Panc1 (cell line): ENCODE measurements at regions not wholly inside any gene's neighbourhood (a gene's known extent, or its start where the extent isn't known, plus 50 kb on each side); places are given as distances from the start of the nearest gene placed in this dataset.

ENCODE experiments used
- ATAC-seq: fragments of 200-7000 bp; cut with Tn5 transposase; 2 replicates; pipeline ENCODE4 v1.9.1; 2020; ENCODE audit warnings: mild to moderate bottlenecking, moderate library complexity
- BruUV-seq: library from RNA; stranded (reverse); fragments of 400-500 nt; replicated peaks from 2 replicates; lab custom pipeline; 2021; lab: Mats Ljungman, UMichigan
- CTCF ChIA-PET: fragments of 300-600 bp; sonication (Branson Sonifier 250); formaldehyde crosslinking; loops from one replicate; lab custom pipeline; 2022; ENCODE audit warnings: antibody characterized with exemption; lab: Charles Lee
- POLR2A ChIA-PET: fragments of 300-600 bp; sonication (Branson Sonifier 250); formaldehyde crosslinking; loops from one replicate; lab custom pipeline; 2022; ENCODE audit warnings: antibody characterized with exemption; lab: Charles Lee
- DNase-seq: peaks from one replicate; pipeline ENCODE4 v3.0.0-alpha.2; 2010; ENCODE audit warnings: low read depth, low spot score
- H3K27ac ChIP-seq: 2 replicates; pipeline ENCODE4 v1.5.1; 2011; ENCODE audit warnings: mild to moderate bottlenecking, low read length, inconsistent platforms
- H3K27me3 ChIP-seq: fragments of 200-500 bp; sonication (Bioruptor generic); 2 replicates; pipeline ENCODE4 v1.6.0; 2014; ENCODE audit warnings: low read length, inconsistent platforms; ENCODE audit not compliant: control insufficient read depth, insufficient read depth
- H3K36me3 ChIP-seq: fragments of 200-500 bp; sonication (Bioruptor generic); 2 replicates; pipeline ENCODE4 v1.5.1; 2014; ENCODE audit warnings: inconsistent platforms, mild to moderate bottlenecking, low read length, moderate library complexity; ENCODE audit not compliant: control insufficient read depth, insufficient read depth
- H3K4me1 ChIP-seq: 2 replicates; pipeline ENCODE4 v1.5.1; 2011; ENCODE audit warnings: inconsistent platforms, mild to moderate bottlenecking, low read length, moderate library complexity; ENCODE audit not compliant: control insufficient read depth, insufficient read depth
- H3K4me3 ChIP-seq, 2 experiments: 2 replicates each; pipeline ENCODE4 v1.5.1; 2011 to 2012; ENCODE audit warnings: low read depth in 2 of 2, low read length in 2 of 2, mild to moderate bottlenecking in 2 of 2, inconsistent platforms in 1 of 2, moderate library complexity in 1 of 2
- H3K9me3 ChIP-seq: fragments of 200-500 bp; sonication (Bioruptor generic); 2 replicates; pipeline ENCODE4 v1.5.1; 2014; ENCODE audit warnings: low read depth, mild to moderate bottlenecking, inconsistent platforms, low read length, moderate library complexity; ENCODE audit not compliant: control insufficient read depth, insufficient read depth
- CTCF ChIP-seq: fragments of 450-650 bp; IDR thresholded peaks from 2 replicates; pipeline ENCODE4 v1.5.1; 2017; ENCODE audit warnings: mild to moderate bottlenecking
- POLR2AphosphoS5 ChIP-seq: IDR thresholded peaks from 2 replicates; pipeline ENCODE4 v1.6.1; 2012; ENCODE audit warnings: mild to moderate bottlenecking, low read depth, low read length, moderate library complexity
- SIN3A ChIP-seq: IDR thresholded peaks from 2 replicates; pipeline ENCODE4 v1.6.1; 2012; ENCODE audit warnings: low read depth, mild to moderate bottlenecking, low read length, moderate library complexity, borderline replicate concordance; ENCODE audit not compliant: insufficient read depth
- TCF7L2 ChIP-seq: IDR thresholded peaks from 2 replicates; pipeline ENCODE4 v1.6.1; 2011; ENCODE audit warnings: mild to moderate bottlenecking, low read depth, low read length, inconsistent platforms
- in situ Hi-C: cut with HindIII; loops from 2 replicates; pipeline ENCODE4 v1.10.0; 2016; ENCODE audit warnings: low sequenced_read_pairs, low pct_unique_long_range_greater_than_20kb
- intact Hi-C: fragments of 100-400 bp; cut with micrococcal nuclease; formaldehyde crosslinking; loops from one replicate; pipeline ENCODE4 v1.10.0; 2022; ENCODE audit not compliant: unreplicated experiment
- TF ChIP-seq, protein P1 (sequence below), 2 experiments: IDR thresholded peaks; 2 replicates each; pipeline ENCODE4 v1.6.1; 2011 to 2012; ENCODE audit warnings: low read depth in 2 of 2, control low read depth in 1 of 2, low read length in 1 of 2, mild to moderate bottlenecking in 1 of 2, moderate library complexity in 1 of 2; ENCODE audit not compliant: insufficient read depth in 1 of 2

DNA sequence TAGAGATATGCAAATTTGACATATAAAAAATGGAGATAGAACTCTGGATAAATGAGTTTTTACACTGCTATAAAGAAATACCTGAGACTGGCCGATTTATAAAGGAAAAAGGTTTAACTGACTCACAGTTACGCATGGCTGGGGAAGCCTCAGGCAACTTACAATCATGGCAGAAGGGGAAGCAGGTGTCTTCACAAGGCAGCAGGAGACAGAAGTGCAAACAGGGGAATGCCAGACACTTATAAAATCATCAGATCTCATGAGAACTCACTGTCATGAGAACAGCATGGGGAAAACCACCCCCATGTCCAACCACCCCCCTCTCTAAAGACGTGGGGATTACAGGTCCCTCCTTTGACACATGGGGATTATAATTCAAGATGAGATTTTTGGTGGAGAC lies 1540.2 kb upstream of the SLC39A10 start:
- intact Hi-C loops (no loop called here), in situ Hi-C loops (no loop called here)
- no TSS peak for BruUV-seq
- Histone ChIP-seq H3K27ac (no peak overlapping the region), H3K4me1 (no peaks in the 10 kb centered on the region), H3K27me3 (no peaks in the 10 kb centered on the region), H3K4me3 (no peak overlapping the region), H3K36me3 (no peaks in the 10 kb centered on the region), H3K9me3 (no peaks in the 10 kb centered on the region)
- ATAC-seq: no peak
- no peak for DNase-seq
- ChIA-PET CTCF (no interaction called here), POLR2A (no interaction called here)
- TF ChIP-seq TCF7L2 (no peak), POLR2AphosphoS5 (no peak)

GRCh38 chr2:194105358-194105757 lies 1551.7 kb upstream of the SLC39A10 start:
- no peaks in the 10 kb centered on the region for H3K4me1 ChIP-seq
- H3K4me3 ChIP-seq: no peak overlapping the region
- H3K27ac ChIP-seq: no peak overlapping the region
- CTCF ChIA-PET: no interaction called here
- in situ Hi-C loops: no loop called here
- H3K27me3 ChIP-seq: no peaks in the 10 kb centered on the region
- DNase-seq: no peak
- H3K36me3 ChIP-seq: no peaks in the 10 kb centered on the region
- intact Hi-C loops: no loop called here
- POLR2A ChIA-PET: no interaction called here
- BruUV-seq: no TSS peak
- ATAC-seq: no peak
- H3K9me3 ChIP-seq: no peaks in the 10 kb centered on the region
- TF ChIP-seq CTCF (no peak), SIN3A (no peak), POLR2AphosphoS5 (no peak), TCF7L2 (no peak)
- TF ChIP-seq, protein P1, sequence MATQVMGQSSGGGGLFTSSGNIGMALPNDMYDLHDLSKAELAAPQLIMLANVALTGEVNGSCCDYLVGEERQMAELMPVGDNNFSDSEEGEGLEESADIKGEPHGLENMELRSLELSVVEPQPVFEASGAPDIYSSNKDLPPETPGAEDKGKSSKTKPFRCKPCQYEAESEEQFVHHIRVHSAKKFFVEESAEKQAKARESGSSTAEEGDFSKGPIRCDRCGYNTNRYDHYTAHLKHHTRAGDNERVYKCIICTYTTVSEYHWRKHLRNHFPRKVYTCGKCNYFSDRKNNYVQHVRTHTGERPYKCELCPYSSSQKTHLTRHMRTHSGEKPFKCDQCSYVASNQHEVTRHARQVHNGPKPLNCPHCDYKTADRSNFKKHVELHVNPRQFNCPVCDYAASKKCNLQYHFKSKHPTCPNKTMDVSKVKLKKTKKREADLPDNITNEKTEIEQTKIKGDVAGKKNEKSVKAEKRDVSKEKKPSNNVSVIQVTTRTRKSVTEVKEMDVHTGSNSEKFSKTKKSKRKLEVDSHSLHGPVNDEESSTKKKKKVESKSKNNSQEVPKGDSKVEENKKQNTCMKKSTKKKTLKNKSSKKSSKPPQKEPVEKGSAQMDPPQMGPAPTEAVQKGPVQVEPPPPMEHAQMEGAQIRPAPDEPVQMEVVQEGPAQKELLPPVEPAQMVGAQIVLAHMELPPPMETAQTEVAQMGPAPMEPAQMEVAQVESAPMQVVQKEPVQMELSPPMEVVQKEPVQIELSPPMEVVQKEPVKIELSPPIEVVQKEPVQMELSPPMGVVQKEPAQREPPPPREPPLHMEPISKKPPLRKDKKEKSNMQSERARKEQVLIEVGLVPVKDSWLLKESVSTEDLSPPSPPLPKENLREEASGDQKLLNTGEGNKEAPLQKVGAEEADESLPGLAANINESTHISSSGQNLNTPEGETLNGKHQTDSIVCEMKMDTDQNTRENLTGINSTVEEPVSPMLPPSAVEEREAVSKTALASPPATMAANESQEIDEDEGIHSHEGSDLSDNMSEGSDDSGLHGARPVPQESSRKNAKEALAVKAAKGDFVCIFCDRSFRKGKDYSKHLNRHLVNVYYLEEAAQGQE (IDR thresholded peaks at IDR 0.05; ENCODE audit: insufficient read depth in 1 of 2, low read depth in 2 of 2, low read length in 1 of 2): no peak

DNA sequence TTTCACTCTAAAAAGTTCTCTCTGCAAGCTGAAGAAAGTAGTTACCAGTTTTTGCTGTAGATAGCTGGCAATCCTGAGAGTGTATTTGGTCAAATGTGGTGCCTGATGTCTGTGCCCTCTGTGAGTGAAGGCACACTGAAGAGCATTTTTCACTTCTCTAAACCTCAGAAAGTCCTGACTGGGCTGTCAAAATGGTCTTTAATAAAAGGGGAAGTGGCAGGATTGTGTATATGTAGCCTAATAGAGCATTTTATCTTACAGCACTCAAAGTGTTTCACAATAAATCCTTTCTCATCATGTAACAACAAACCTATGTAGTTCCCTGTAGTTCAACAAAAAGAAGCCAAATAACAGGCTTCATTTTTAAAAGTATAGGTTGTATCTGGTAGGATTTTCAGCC lies 1552.3 kb upstream of the SLC39A10 start:
- no TSS peak for BruUV-seq
- CTCF ChIA-PET: no interaction called here
- intact Hi-C loops: no loop called here
- H3K27me3 ChIP-seq: no peaks in the 10 kb centered on the region
- no peaks in the 10 kb centered on the region for H3K36me3 ChIP-seq
- POLR2A ChIA-PET: no interaction called here
- no peaks in the 10 kb centered on the region for H3K9me3 ChIP-seq
- H3K4me3 ChIP-seq: no peak overlapping the region
- H3K27ac ChIP-seq: no peak overlapping the region
- H3K4me1 ChIP-seq: no peaks in the 10 kb centered on the region
- ATAC-seq: no peak
- TF ChIP-seq, protein P1 (IDR thresholded peaks at IDR 0.05; ENCODE audit: insufficient read depth in 1 of 2, low read depth in 2 of 2, low read length in 1 of 2): no peak
- TF ChIP-seq POLR2AphosphoS5 (no peak), CTCF (no peak), TCF7L2 (no peak), SIN3A (no peak)
- in situ Hi-C loops: no loop called here
- no peak for DNase-seq
